ENCODE measurements at regions not wholly inside any gene's neighbourhood (a gene's known extent, or its start where the extent isn't known, plus 50 kb on each side); places are given as distances from the start of the nearest gene placed in this dataset.

GRCh38 chrX:69232945-69233344 is 67.7 kb upstream of the PJA1 start:
- FAIRE-seq (no peak), DNase-seq (ENCODE audit: low read depth) (peak; percentile 50)
- TF ChIP-seq, protein P1, sequence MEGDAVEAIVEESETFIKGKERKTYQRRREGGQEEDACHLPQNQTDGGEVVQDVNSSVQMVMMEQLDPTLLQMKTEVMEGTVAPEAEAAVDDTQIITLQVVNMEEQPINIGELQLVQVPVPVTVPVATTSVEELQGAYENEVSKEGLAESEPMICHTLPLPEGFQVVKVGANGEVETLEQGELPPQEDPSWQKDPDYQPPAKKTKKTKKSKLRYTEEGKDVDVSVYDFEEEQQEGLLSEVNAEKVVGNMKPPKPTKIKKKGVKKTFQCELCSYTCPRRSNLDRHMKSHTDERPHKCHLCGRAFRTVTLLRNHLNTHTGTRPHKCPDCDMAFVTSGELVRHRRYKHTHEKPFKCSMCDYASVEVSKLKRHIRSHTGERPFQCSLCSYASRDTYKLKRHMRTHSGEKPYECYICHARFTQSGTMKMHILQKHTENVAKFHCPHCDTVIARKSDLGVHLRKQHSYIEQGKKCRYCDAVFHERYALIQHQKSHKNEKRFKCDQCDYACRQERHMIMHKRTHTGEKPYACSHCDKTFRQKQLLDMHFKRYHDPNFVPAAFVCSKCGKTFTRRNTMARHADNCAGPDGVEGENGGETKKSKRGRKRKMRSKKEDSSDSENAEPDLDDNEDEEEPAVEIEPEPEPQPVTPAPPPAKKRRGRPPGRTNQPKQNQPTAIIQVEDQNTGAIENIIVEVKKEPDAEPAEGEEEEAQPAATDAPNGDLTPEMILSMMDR (IDR thresholded peaks at IDR 0.05; ENCODE audit: insufficient read depth, low read length, severe bottlenecking) = no peak
- Histone ChIP-seq H3K4me3 (ENCODE audit: low read depth, low read length) (no peak overlapping the region), H3K27me3 (ENCODE audit: control insufficient read depth, insufficient read depth, low read length) (no peaks in the 10 kb centered on the region), H3K36me3 (ENCODE audit: control insufficient read depth, insufficient read depth, low read length) (no peaks in the 10 kb centered on the region)

- DNase-seq (ENCODE audit: low read depth) = peak; percentile 66
- TF ChIP-seq, protein P1 (IDR thresholded peaks at IDR 0.05; ENCODE audit: insufficient read depth, low read length, severe bottlenecking) = no peak
- no peak for FAIRE-seq
- no peaks in the 10 kb centered on the region for H3K36me3 ChIP-seq (ENCODE audit: control insufficient read depth, insufficient read depth, low read length)
- H3K27me3 ChIP-seq (ENCODE audit: control insufficient read depth, insufficient read depth, low read length) = no peaks in the 10 kb centered on the region
- H3K4me3 ChIP-seq (ENCODE audit: low read depth, low read length) = no peak overlapping the region
These were observed 66.7 kb upstream of the PJA1 start for GRCh38 chrX:69231903-69232302.

GRCh38 chrX:69229436-69229835 is 64.2 kb upstream of the PJA1 start:
- Histone ChIP-seq H3K36me3 (ENCODE audit: control insufficient read depth, insufficient read depth, low read length) (no peaks in the 10 kb centered on the region), H3K4me3 (ENCODE audit: low read depth, low read length) (no peak overlapping the region), H3K27me3 (ENCODE audit: control insufficient read depth, insufficient read depth, low read length) (no peaks in the 10 kb centered on the region)
- TF ChIP-seq, protein P1 (IDR thresholded peaks at IDR 0.05; ENCODE audit: insufficient read depth, low read length, severe bottlenecking) = no peak
- FAIRE-seq (no peak), DNase-seq (ENCODE audit: low read depth) (peak; percentile 62)

DNA sequence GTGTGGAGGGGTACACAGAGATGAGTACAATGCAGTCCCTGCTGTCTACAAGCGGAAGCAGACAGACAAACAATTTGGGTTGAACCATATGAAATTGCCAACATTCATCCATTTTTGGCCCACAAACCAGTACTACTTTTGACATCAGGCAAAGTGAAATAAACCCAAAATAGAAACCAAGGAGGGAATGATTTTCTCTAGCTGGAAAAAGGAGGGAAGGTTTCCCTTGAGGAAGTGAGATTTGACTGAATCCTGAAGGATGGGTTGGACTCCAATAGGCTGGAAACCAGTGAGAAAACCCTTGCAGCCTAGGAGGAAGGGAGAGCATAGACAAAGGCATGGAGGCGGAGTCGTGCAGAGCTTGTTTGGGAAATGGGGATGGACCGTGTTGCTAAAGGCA is 63.5 kb upstream of the PJA1 start:
- no peak for DNase-seq (ENCODE audit: low read depth)
- Histone ChIP-seq H3K4me3 (ENCODE audit: low read depth, low read length) (no peak overlapping the region), H3K27me3 (ENCODE audit: control insufficient read depth, insufficient read depth, low read length) (no peaks in the 10 kb centered on the region), H3K36me3 (ENCODE audit: control insufficient read depth, insufficient read depth, low read length) (no peaks in the 10 kb centered on the region)
- TF ChIP-seq, protein P1 (IDR thresholded peaks at IDR 0.05; ENCODE audit: insufficient read depth, low read length, severe bottlenecking) = no peak
- FAIRE-seq = no peak

- no peak for DNase-seq (ENCODE audit: low read depth)
- Histone ChIP-seq H3K36me3 (ENCODE audit: control insufficient read depth, insufficient read depth, low read length) (no peaks in the 10 kb centered on the region), H3K4me3 (ENCODE audit: low read depth, low read length) (no peak overlapping the region), H3K27me3 (ENCODE audit: control insufficient read depth, insufficient read depth, low read length) (no peaks in the 10 kb centered on the region)
- FAIRE-seq = no peak
- TF ChIP-seq, protein P1 (IDR thresholded peaks at IDR 0.05; ENCODE audit: insufficient read depth, low read length, severe bottlenecking) = no peak
These were observed 61.4 kb upstream of the PJA1 start for GRCh38 chrX:69226459-69227158.
